ENCODE measurements at regions not wholly inside any gene's neighbourhood (a gene's known extent, or its start where the extent isn't known, plus 50 kb on each side); places are given as distances from the start of the nearest gene placed in this dataset.

- TF ChIP-seq CTCF (conservative IDR thresholded peaks at IDR 0.05) (no peak), EZH2 (IDR thresholded peaks at IDR 0.05; ENCODE audit: low read depth) (no peak)
Observed at GRCh38 chr4:107213880-107214279, 177.8 kb upstream of the DKK2 start.
